ENCODE measurements at regions not wholly inside any gene's neighbourhood (a gene's known extent, or its start where the extent isn't known, plus 50 kb on each side); places are given as distances from the start of the nearest gene placed in this dataset.

GRCh38 chr5:166648736-166649135 lies 1642.7 kb upstream of the WWC1 start:
- TF ChIP-seq EZH2 (IDR thresholded peaks at IDR 0.05; ENCODE audit: borderline replicate concordance, low read depth, low read length, severe bottlenecking) (no peak), POLR2AphosphoS5 (IDR thresholded peaks at IDR 0.05; ENCODE audit: insufficient read depth, low read depth, low read length) (no peak), CTCF (IDR thresholded peaks at IDR 0.05; ENCODE audit: extremely low read depth in 1 of 2, insufficient read depth in 1 of 2, low read depth in 1 of 2, low read length in 2 of 2) (no peak), POLR2A (IDR thresholded peaks at IDR 0.05; ENCODE audit: low read depth, low read length) (no peak), FOS (IDR thresholded peaks at IDR 0.05; ENCODE audit: borderline replicate concordance, insufficient read depth, low read length) (no peak), MYC (IDR thresholded peaks at IDR 0.05; ENCODE audit: low read depth, low read length) (no peak), GATA2 (IDR thresholded peaks at IDR 0.05; ENCODE audit: insufficient read depth, insufficient read length, low read depth, low read length) (no peak), JUN (IDR thresholded peaks at IDR 0.05; ENCODE audit: borderline replicate concordance, insufficient read depth, insufficient read length, low read depth) (no peak)
- TF ChIP-seq, protein P1, sequence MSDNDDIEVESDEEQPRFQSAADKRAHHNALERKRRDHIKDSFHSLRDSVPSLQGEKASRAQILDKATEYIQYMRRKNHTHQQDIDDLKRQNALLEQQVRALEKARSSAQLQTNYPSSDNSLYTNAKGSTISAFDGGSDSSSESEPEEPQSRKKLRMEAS (IDR thresholded peaks at IDR 0.05; ENCODE audit: insufficient read depth, insufficient read length) = no peak

All from endothelial cell of umbilical vein (primary cell).